HUES48 (cell line): ENCODE measurements at regions not wholly inside any gene's neighbourhood (a gene's known extent, or its start where the extent isn't known, plus 50 kb on each side); places are given as distances from the start of the nearest gene placed in this dataset.

Experiments used
- H3K27ac ChIP-seq: one replicate; pipeline ENCODE4 v1.7.0; 2013; ENCODE audit warnings: low read depth, low read length, inconsistent platforms
- H3K27me3 ChIP-seq: 2 replicates; pipeline ENCODE4 v1.6.1; 2013; ENCODE audit warnings: mild to moderate bottlenecking, low read length; ENCODE audit not compliant: control insufficient read depth, insufficient read depth
- H3K36me3 ChIP-seq: 2 replicates; pipeline ENCODE4 v1.6.1; 2013; ENCODE audit warnings: low read length; ENCODE audit not compliant: control insufficient read depth, insufficient read depth
- H3K4me1 ChIP-seq: 2 replicates; pipeline ENCODE4 v1.6.1; 2013; ENCODE audit warnings: mild to moderate bottlenecking, low read length; ENCODE audit not compliant: control insufficient read depth, insufficient read depth
- H3K4me3 ChIP-seq: 2 replicates; pipeline ENCODE4 v1.5.1; 2013; ENCODE audit warnings: mild to moderate bottlenecking, low read depth, low read length
- H3K9ac ChIP-seq: 2 replicates; pipeline ENCODE4 v1.6.1; 2013; ENCODE audit warnings: mild to moderate bottlenecking, low read depth, low read length, moderate library complexity
- H3K9me3 ChIP-seq: 2 replicates; pipeline ENCODE4 v1.6.1; 2013; ENCODE audit warnings: low read length; ENCODE audit not compliant: control insufficient read depth, insufficient read depth

DNA sequence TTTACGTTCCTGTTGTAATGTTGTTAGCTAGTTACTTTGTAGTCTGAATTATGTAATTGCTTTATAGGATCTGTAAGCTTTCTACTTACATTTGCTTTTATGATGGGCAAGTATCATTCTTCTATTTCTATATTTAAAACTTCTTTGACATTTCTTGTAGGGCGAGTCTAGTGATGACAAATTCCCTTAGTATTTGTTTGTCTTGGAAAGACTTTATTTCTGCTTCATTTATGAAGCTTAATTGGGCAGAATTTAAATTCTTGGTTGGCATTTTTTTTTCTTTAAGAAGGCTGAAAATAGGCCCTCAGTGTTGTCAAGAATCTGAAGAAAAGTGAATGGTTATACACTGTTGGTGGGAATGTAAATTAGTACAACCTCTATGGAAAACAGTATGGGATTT lies 506.3 kb downstream of the TENT5A start:
- H3K27me3 ChIP-seq = no peaks in the 10 kb centered on the region
- H3K36me3 ChIP-seq = no peaks in the 10 kb centered on the region
- no peak overlapping the region for H3K4me3 ChIP-seq
- no peak overlapping the region for H3K9ac ChIP-seq
- no peak overlapping the region for H3K27ac ChIP-seq
- H3K4me1 ChIP-seq = no peaks in the 10 kb centered on the region
- H3K9me3 ChIP-seq = no peaks in the 10 kb centered on the region

DNA sequence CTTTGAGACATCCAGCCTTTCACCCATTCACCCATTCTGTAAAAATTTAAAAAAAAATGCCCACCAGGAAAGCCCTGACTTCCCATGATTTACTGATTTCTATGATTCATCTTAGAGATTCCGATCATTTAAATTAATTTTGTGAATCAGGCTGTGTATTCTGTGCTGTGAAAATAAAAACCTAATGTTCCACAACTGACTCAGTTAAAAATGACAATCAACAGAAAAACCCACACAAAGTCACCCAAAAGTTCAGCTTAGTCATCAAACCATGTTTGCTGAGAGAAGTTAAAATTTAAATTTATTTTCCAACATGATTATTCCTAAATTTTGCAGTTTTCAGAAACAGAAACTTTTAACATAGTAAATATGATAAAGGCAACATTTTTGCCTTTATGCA lies 509.9 kb downstream of the TENT5A start:
- Histone ChIP-seq H3K27me3 (no peaks in the 10 kb centered on the region), H3K9ac (no peak overlapping the region), H3K4me3 (no peak overlapping the region), H3K36me3 (no peaks in the 10 kb centered on the region), H3K27ac (no peak overlapping the region), H3K9me3 (no peaks in the 10 kb centered on the region), H3K4me1 (no peaks in the 10 kb centered on the region)

- Histone ChIP-seq H3K4me1 (no peaks in the 10 kb centered on the region), H3K9ac (no peak overlapping the region), H3K27ac (no peak overlapping the region), H3K4me3 (no peak overlapping the region), H3K9me3 (no peaks in the 10 kb centered on the region), H3K36me3 (no peaks in the 10 kb centered on the region), H3K27me3 (no peaks in the 10 kb centered on the region)
These were observed 511.1 kb downstream of the TENT5A start for GRCh38 chr6:81241126-81242041.

GRCh38 chr6:81238390-81238789 lies 514.1 kb downstream of the TENT5A start:
- H3K9ac ChIP-seq = no peak overlapping the region
- H3K4me3 ChIP-seq = no peak overlapping the region
- H3K27ac ChIP-seq = no peak overlapping the region
- H3K27me3 ChIP-seq = no peaks in the 10 kb centered on the region
- H3K4me1 ChIP-seq = no peaks in the 10 kb centered on the region
- no peaks in the 10 kb centered on the region for H3K36me3 ChIP-seq
- H3K9me3 ChIP-seq = no peaks in the 10 kb centered on the region

- no peaks in the 10 kb centered on the region for H3K9me3 ChIP-seq
- no peak overlapping the region for H3K9ac ChIP-seq
These were observed 515.3 kb downstream of the TENT5A start for GRCh38 chr6:81237226-81237625.

GRCh38 chr6:81235512-81235911 lies 517.0 kb downstream of the TENT5A start:
- Histone ChIP-seq H3K27me3 (no peaks in the 10 kb centered on the region), H3K9me3 (no peaks in the 10 kb centered on the region), H3K36me3 (no peaks in the 10 kb centered on the region), H3K27ac (no peak overlapping the region), H3K9ac (no peak overlapping the region), H3K4me3 (no peak overlapping the region), H3K4me1 (no peaks in the 10 kb centered on the region)

More at GRCh38 chr6:81237226-81237625, 515.3 kb downstream of the TENT5A start:
- H3K27ac ChIP-seq = no peak overlapping the region
- no peaks in the 10 kb centered on the region for H3K27me3 ChIP-seq
- no peak overlapping the region for H3K4me3 ChIP-seq
- H3K36me3 ChIP-seq = no peaks in the 10 kb centered on the region
- no peaks in the 10 kb centered on the region for H3K4me1 ChIP-seq

- Histone ChIP-seq H3K36me3 (no peaks in the 10 kb centered on the region), H3K27ac (no peak overlapping the region), H3K9ac (no peak overlapping the region), H3K27me3 (no peaks in the 10 kb centered on the region), H3K9me3 (no peaks in the 10 kb centered on the region), H3K4me3 (no peak overlapping the region), H3K4me1 (no peaks in the 10 kb centered on the region)
These were observed 518.5 kb downstream of the TENT5A start for GRCh38 chr6:81233990-81234389.

GRCh38 chr6:81228912-81229555 lies 523.4 kb downstream of the TENT5A start:
- H3K36me3 ChIP-seq = no peaks in the 10 kb centered on the region
- no peak overlapping the region for H3K9ac ChIP-seq
- H3K27me3 ChIP-seq = no peaks in the 10 kb centered on the region
- H3K4me3 ChIP-seq = no peak overlapping the region
- no peaks in the 10 kb centered on the region for H3K4me1 ChIP-seq
- H3K27ac ChIP-seq = no peak overlapping the region
- no peaks in the 10 kb centered on the region for H3K9me3 ChIP-seq

GRCh38 chr6:81226957-81227356 lies 525.5 kb downstream of the TENT5A start:
- Histone ChIP-seq H3K9ac (no peak overlapping the region), H3K4me1 (no peaks in the 10 kb centered on the region), H3K27me3 (no peaks in the 10 kb centered on the region), H3K9me3 (no peaks in the 10 kb centered on the region), H3K36me3 (no peaks in the 10 kb centered on the region), H3K4me3 (no peak overlapping the region), H3K27ac (no peak overlapping the region)

DNA sequence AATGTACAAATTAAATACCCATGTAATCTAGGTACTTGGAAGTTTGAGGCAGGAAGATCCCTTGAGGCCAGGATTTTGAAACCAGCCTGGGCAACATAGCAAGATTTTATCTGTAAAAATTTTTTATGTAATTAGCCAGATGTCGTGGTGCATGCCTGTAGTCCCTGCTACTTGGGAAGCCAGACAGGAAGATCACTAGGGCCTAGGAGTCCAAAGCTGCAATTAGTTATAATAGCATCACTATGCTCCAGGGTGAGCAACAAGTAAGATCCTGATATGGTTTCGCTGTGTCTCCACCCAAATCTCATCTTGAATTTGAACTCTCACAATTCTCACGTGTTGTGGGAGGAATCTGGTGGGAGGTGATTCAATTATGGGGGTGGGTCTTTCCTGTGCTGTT lies 535.8 kb downstream of the TENT5A start:
- H3K27ac ChIP-seq = no peak overlapping the region
- H3K9me3 ChIP-seq = no peaks in the 10 kb centered on the region
- no peaks in the 10 kb centered on the region for H3K27me3 ChIP-seq
- no peak overlapping the region for H3K9ac ChIP-seq
- H3K4me3 ChIP-seq = no peak overlapping the region
- no peaks in the 10 kb centered on the region for H3K36me3 ChIP-seq
- no peaks in the 10 kb centered on the region for H3K4me1 ChIP-seq

GRCh38 chr6:81215092-81215432 lies 537.4 kb downstream of the TENT5A start:
- H3K27me3 ChIP-seq = no peaks in the 10 kb centered on the region
- H3K9me3 ChIP-seq = no peaks in the 10 kb centered on the region
- no peak overlapping the region for H3K9ac ChIP-seq
- no peak overlapping the region for H3K4me3 ChIP-seq
- no peak overlapping the region for H3K27ac ChIP-seq
- no peaks in the 10 kb centered on the region for H3K4me1 ChIP-seq
- no peaks in the 10 kb centered on the region for H3K36me3 ChIP-seq
